ENCODE measurements at regions not wholly inside any gene's neighbourhood (a gene's known extent, or its start where the extent isn't known, plus 50 kb on each side); places are given as distances from the start of the nearest gene placed in this dataset.

DNA sequence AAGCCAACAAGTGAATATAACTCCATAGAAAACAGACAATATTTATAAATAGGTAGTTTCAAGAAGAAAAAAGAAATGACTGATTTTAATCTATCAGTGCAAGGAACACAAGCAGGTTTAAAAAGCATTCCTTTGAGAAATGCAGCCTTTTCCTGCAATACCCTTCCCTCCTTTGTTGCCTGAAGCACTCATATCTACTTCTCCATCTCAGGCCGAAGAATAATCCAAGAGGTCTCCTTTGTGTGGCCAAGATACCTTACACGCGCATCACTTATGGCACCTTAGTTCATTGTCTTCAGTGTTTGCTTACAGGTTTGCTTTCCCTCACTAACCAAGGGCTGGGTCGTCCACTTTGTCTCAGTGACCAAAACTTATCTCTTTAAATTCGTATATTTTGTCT is 93.0 kb downstream of the MAIP1 start:
- Histone ChIP-seq H3K23ac (ENCODE audit: low read depth, low read length, poor library complexity) (no peak overlapping the region), H3K9ac (ENCODE audit: low read depth, low read length, poor library complexity) (no peak overlapping the region), H3K4ac (ENCODE audit: low read length) (no peak overlapping the region), H2BK120ac (ENCODE audit: low read depth, low read length) (no peak overlapping the region), H2BK12ac (ENCODE audit: low read length) (no peak overlapping the region), H3K4me1 (ENCODE audit: control insufficient read depth in 2 of 2, insufficient read depth in 1 of 2, low read depth in 1 of 2, low read length in 2 of 2) (no peaks in the 10 kb centered on the region), H2AFZ (ENCODE audit: low read length) (no peak overlapping the region), H2BK15ac (ENCODE audit: low read length) (no peak overlapping the region), H3K4me3 (ENCODE audit: low read length in 2 of 2) (no peak overlapping the region), H2BK5ac (ENCODE audit: low read length) (no peak overlapping the region), H4K8ac (ENCODE audit: low read depth, low read length) (no peak overlapping the region), H3K79me1 (ENCODE audit: low read depth, low read length) (no peaks in the 10 kb centered on the region), H3K9me3 (replicated peaks in 1 of 2; ENCODE audit: control insufficient read depth in 2 of 2, insufficient read depth in 1 of 2, low read depth in 1 of 2, low read length in 2 of 2) (peaks cover 9 to 14% of the 10 kb centered on the region in 2 donors), H2AK5ac (ENCODE audit: low read depth, low read length) (no peak overlapping the region), H4K91ac (ENCODE audit: low read depth, low read length, poor library complexity) (no peak overlapping the region), H3K14ac (ENCODE audit: low read length) (no peak overlapping the region), H3K4me2 (ENCODE audit: insufficient read depth, low read length, poor library complexity, severe bottlenecking) (no peak overlapping the region), H3K27me3 (ENCODE audit: control insufficient read depth in 3 of 3, insufficient read depth in 3 of 3, low read depth in 1 of 3, low read length in 3 of 3) (no peaks in the 10 kb centered on the region), H3K27ac (replicated peaks; ENCODE audit: low read length) (no peak overlapping the region), H3K18ac (ENCODE audit: low read length) (no peak overlapping the region), H3K36me3 (replicated peaks in 1 of 2; ENCODE audit: control insufficient read depth in 2 of 2, insufficient read depth in 2 of 2, low read length in 2 of 2) (no peaks in the 10 kb centered on the region)
- no CpG with 5 or more reads among the region's 5 CpGs for WGBS, 2 donors (ENCODE audit: extremely low coverage in 2 of 2, insufficient read length in 2 of 2, insufficient replicate concordance in 1 of 2)
- DNase-seq (ENCODE audit: low spot score): no peak

DNA sequence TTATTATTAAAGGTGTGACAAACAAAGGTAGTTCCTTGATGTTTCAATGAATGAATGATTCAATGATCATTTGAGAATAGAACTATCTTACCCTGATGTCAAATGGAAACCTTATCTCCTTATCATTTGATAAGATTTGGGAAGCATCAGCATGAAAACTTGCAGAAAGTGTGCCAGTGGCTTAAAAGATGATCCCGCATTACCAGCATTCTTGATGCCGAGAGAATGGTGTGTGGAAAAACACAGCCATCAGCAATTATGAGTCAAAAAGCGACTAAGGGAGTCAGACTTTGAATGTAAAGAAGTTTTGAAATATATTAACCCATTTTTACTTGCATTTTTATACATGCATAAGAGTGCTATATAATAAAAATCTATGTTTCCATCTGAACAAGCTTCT is 93.7 kb downstream of the MAIP1 start:
- no peak overlapping the region for H3K23ac ChIP-seq (ENCODE audit: low read depth, low read length, poor library complexity)
- no peak overlapping the region for H3K27ac ChIP-seq (replicated peaks; ENCODE audit: low read length)
- no peak overlapping the region for H3K4me2 ChIP-seq (ENCODE audit: insufficient read depth, low read length, poor library complexity, severe bottlenecking)
- H2BK120ac ChIP-seq (ENCODE audit: low read depth, low read length): no peak overlapping the region
- H2AFZ ChIP-seq (ENCODE audit: low read length): no peak overlapping the region
- H2BK12ac ChIP-seq (ENCODE audit: low read length): no peak overlapping the region
- H4K8ac ChIP-seq (ENCODE audit: low read depth, low read length): no peak overlapping the region
- H3K36me3 ChIP-seq (replicated peaks in 1 of 2; ENCODE audit: control insufficient read depth in 2 of 2, insufficient read depth in 2 of 2, low read length in 2 of 2): no peaks in the 10 kb centered on the region
- H3K79me1 ChIP-seq (ENCODE audit: low read depth, low read length): no peaks in the 10 kb centered on the region
- H3K4me1 ChIP-seq (ENCODE audit: control insufficient read depth in 2 of 2, insufficient read depth in 1 of 2, low read depth in 1 of 2, low read length in 2 of 2): no peaks in the 10 kb centered on the region
- peaks cover 9 to 13% of the 10 kb centered on the region in 2 donors for H3K9me3 ChIP-seq (replicated peaks in 1 of 2; ENCODE audit: control insufficient read depth in 2 of 2, insufficient read depth in 1 of 2, low read depth in 1 of 2, low read length in 2 of 2)
- whole genome bisulfite sequencing, 2 donors (ENCODE audit: extremely low coverage in 2 of 2, insufficient read length in 2 of 2, insufficient replicate concordance in 1 of 2): no CpG with 5 or more reads among the region's 3 CpGs
- no peak overlapping the region for H4K91ac ChIP-seq (ENCODE audit: low read depth, low read length, poor library complexity)
- H2BK5ac ChIP-seq (ENCODE audit: low read length): no peak overlapping the region
- H3K27me3 ChIP-seq (ENCODE audit: control insufficient read depth in 3 of 3, insufficient read depth in 3 of 3, low read depth in 1 of 3, low read length in 3 of 3): no peaks in the 10 kb centered on the region
- H3K4ac ChIP-seq (ENCODE audit: low read length): no peak overlapping the region
- DNase-seq (ENCODE audit: low spot score): no peak
- no peak overlapping the region for H3K18ac ChIP-seq (ENCODE audit: low read length)
- H3K14ac ChIP-seq (ENCODE audit: low read length): no peak overlapping the region
- no peak overlapping the region for H3K9ac ChIP-seq (ENCODE audit: low read depth, low read length, poor library complexity)
- no peak overlapping the region for H2AK5ac ChIP-seq (ENCODE audit: low read depth, low read length)
- no peak overlapping the region for H3K4me3 ChIP-seq (ENCODE audit: low read length in 2 of 2)
- no peak overlapping the region for H2BK15ac ChIP-seq (ENCODE audit: low read length)

DNA sequence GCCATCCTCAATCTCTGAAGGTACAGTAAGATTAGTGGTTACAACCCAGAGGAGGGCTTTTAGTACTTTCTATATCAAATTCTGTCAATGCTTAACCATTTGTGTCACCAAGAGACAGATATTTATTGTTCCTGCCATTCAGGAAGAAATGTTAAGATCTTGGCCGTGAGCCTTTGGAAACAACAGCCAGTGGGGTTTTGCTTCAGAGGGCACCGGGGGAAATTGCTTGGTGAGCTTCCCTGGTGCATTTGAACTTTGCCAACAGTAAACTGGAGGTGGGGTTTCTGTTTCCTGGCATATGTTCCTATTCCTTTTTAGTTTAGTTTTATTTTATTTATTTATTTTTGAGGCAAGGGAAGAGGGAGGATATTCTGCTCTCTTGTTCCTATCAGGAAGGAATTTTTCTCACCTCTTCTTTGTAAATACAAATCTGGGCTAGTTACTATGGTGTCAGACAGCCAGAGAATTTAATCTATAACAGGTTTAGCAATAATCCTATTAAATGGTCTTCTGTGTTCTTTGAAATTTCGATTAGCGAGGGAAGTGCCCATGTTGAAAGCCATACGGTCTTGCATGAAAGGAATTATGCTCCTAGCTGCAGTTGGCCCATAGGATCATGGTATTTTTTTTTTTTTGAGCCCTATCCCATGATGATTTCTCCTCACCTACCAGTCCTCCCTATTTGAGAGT is 95.7 kb downstream of the MAIP1 start:
- no peak overlapping the region for H4K8ac ChIP-seq (ENCODE audit: low read depth, low read length)
- H3K27me3 ChIP-seq (ENCODE audit: control insufficient read depth in 3 of 3, insufficient read depth in 3 of 3, low read depth in 1 of 3, low read length in 3 of 3): no peaks in the 10 kb centered on the region
- H3K27ac ChIP-seq (replicated peaks; ENCODE audit: low read length): no peak overlapping the region
- no peak overlapping the region for H3K4me2 ChIP-seq (ENCODE audit: insufficient read depth, low read length, poor library complexity, severe bottlenecking)
- no peak overlapping the region for H3K23ac ChIP-seq (ENCODE audit: low read depth, low read length, poor library complexity)
- no peak overlapping the region for H2AFZ ChIP-seq (ENCODE audit: low read length)
- no peak overlapping the region for H3K9ac ChIP-seq (ENCODE audit: low read depth, low read length, poor library complexity)
- H3K36me3 ChIP-seq (replicated peaks in 1 of 2; ENCODE audit: control insufficient read depth in 2 of 2, insufficient read depth in 2 of 2, low read length in 2 of 2): no peaks in the 10 kb centered on the region
- H3K9me3 ChIP-seq (replicated peaks in 1 of 2; ENCODE audit: control insufficient read depth in 2 of 2, insufficient read depth in 1 of 2, low read depth in 1 of 2, low read length in 2 of 2): peaks cover 2 to 3% of the 10 kb centered on the region in 2 donors
- no peak overlapping the region for H3K18ac ChIP-seq (ENCODE audit: low read length)
- H2BK5ac ChIP-seq (ENCODE audit: low read length): no peak overlapping the region
- H3K4me3 ChIP-seq (ENCODE audit: low read length in 2 of 2): no peak overlapping the region
- WGBS, 2 donors (ENCODE audit: extremely low coverage in 2 of 2, insufficient read length in 2 of 2, insufficient replicate concordance in 1 of 2): no CpG with 5 or more reads among the region's 5 CpGs
- H3K4me1 ChIP-seq (ENCODE audit: control insufficient read depth in 2 of 2, insufficient read depth in 1 of 2, low read depth in 1 of 2, low read length in 2 of 2): peaks cover 0 to 3% of the 10 kb centered on the region in 2 donors
- no peak overlapping the region for H2BK120ac ChIP-seq (ENCODE audit: low read depth, low read length)
- H2AK5ac ChIP-seq (ENCODE audit: low read depth, low read length): no peak overlapping the region
- H2BK12ac ChIP-seq (ENCODE audit: low read length): no peak overlapping the region
- H4K91ac ChIP-seq (ENCODE audit: low read depth, low read length, poor library complexity): no peak overlapping the region
- no peak for DNase-seq (ENCODE audit: low spot score)
- H3K79me1 ChIP-seq (ENCODE audit: low read depth, low read length): no peaks in the 10 kb centered on the region
- no peak overlapping the region for H2BK15ac ChIP-seq (ENCODE audit: low read length)
- H3K14ac ChIP-seq (ENCODE audit: low read length): no peak overlapping the region
- no peak overlapping the region for H3K4ac ChIP-seq (ENCODE audit: low read length)

DNA sequence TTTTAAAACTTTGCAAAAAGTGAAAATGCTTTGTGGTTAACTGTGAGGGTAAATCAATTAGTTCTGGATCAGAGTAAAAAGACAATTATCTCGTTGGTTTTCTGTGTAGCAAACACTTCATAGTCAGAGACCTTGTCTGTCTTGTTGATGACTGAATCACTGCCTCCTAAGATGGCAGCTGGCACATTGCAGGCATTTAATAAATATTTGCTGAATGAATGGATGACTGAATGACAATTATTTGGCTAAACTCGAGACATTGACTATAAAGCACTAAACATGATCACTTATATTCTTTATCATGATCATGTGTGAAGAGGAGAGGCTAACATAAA is 96.2 kb downstream of the MAIP1 start:
- Histone ChIP-seq H3K23ac (ENCODE audit: low read depth, low read length, poor library complexity) (no peak overlapping the region), H2BK12ac (ENCODE audit: low read length) (no peak overlapping the region), H2AK5ac (ENCODE audit: low read depth, low read length) (no peak overlapping the region), H3K4ac (ENCODE audit: low read length) (no peak overlapping the region), H4K91ac (ENCODE audit: low read depth, low read length, poor library complexity) (no peak overlapping the region), H3K4me3 (ENCODE audit: low read length in 2 of 2) (no peak overlapping the region), H2BK5ac (ENCODE audit: low read length) (no peak overlapping the region), H3K18ac (ENCODE audit: low read length) (no peak overlapping the region), H3K14ac (ENCODE audit: low read length) (no peak overlapping the region), H3K27me3 (ENCODE audit: control insufficient read depth in 3 of 3, insufficient read depth in 3 of 3, low read depth in 1 of 3, low read length in 3 of 3) (no peaks in the 10 kb centered on the region), H3K4me1 (ENCODE audit: control insufficient read depth in 2 of 2, insufficient read depth in 1 of 2, low read depth in 1 of 2, low read length in 2 of 2) (peaks cover 0 to 3% of the 10 kb centered on the region in 2 donors), H2BK15ac (ENCODE audit: low read length) (no peak overlapping the region), H3K4me2 (ENCODE audit: insufficient read depth, low read length, poor library complexity, severe bottlenecking) (no peak overlapping the region), H3K27ac (replicated peaks; ENCODE audit: low read length) (no peak overlapping the region), H3K9ac (ENCODE audit: low read depth, low read length, poor library complexity) (no peak overlapping the region), H2BK120ac (ENCODE audit: low read depth, low read length) (no peak overlapping the region), H3K79me1 (ENCODE audit: low read depth, low read length) (no peaks in the 10 kb centered on the region), H4K8ac (ENCODE audit: low read depth, low read length) (no peak overlapping the region), H3K9me3 (replicated peaks in 1 of 2; ENCODE audit: control insufficient read depth in 2 of 2, insufficient read depth in 1 of 2, low read depth in 1 of 2, low read length in 2 of 2) (peaks cover 4 to 5% of the 10 kb centered on the region in 2 donors), H2AFZ (ENCODE audit: low read length) (no peak overlapping the region), H3K36me3 (replicated peaks in 1 of 2; ENCODE audit: control insufficient read depth in 2 of 2, insufficient read depth in 2 of 2, low read length in 2 of 2) (no peaks in the 10 kb centered on the region)
- no CpG with 5 or more reads among the region's 2 CpGs for WGBS, 2 donors (ENCODE audit: extremely low coverage in 2 of 2, insufficient read length in 2 of 2, insufficient replicate concordance in 1 of 2)
- no peak for DNase-seq (ENCODE audit: low spot score)

Measured in neuronal stem cell (in vitro differentiated cells).